HCT116 (cell line): ENCODE measurements at regions not wholly inside any gene's neighbourhood (a gene's known extent, or its start where the extent isn't known, plus 50 kb on each side); places are given as distances from the start of the nearest gene placed in this dataset.
"Not testable (repeated sequence)": the region's sequence is repeated elsewhere in the genome, so short reads cannot be mapped to it uniquely, and the experiment has no call there.

Experiments
- ATAC-seq: fragments of 200-7000 bp; cut with Tn5 transposase; 2 replicates; pipeline ENCODE4 v1.9.1; 2020; ENCODE audit warnings: mild to moderate bottlenecking, moderate library complexity
- BruUV-seq: library from RNA; stranded (reverse); fragments of 400-500 nt; replicated peaks from 2 replicates; lab custom pipeline; 2021; lab: Mats Ljungman, UMichigan
- CTCF ChIA-PET: fragments of 300-600 bp; sonication (Branson Sonifier 250); formaldehyde crosslinking; loops from one replicate; lab custom pipeline; 2021; ENCODE audit warnings: antibody characterized with exemption; lab: Charles Lee
- POLR2A ChIA-PET: fragments of 300-600, 350-600 bp; sonication (Branson Sonifier 250); formaldehyde crosslinking; loops from one replicate; lab custom pipeline; 2021; ENCODE audit warnings: antibody characterized with exemption; lab: Charles Lee
- RAD21 ChIA-PET, 2 experiments: fragments of 300-600 bp; sonication (Branson Sonifier 250); formaldehyde crosslinking; loops; one replicate each; lab custom pipeline; 2023; ENCODE audit warnings: low total read pairs in 2 of 2; ENCODE audit not compliant: uncharacterized antibody in 2 of 2, unreplicated experiment in 2 of 2, low non-redundant PET in 1 of 2; lab: Charles Lee
- DNase-seq: peaks from one replicate; pipeline ENCODE4 v3.0.0-alpha.2; 2010; ENCODE audit warnings: low read depth, low spot score
- H2AFZ ChIP-seq: fragments of 200-600 bp; shearing (Covaris generic), sonication (generic); 2 replicates; pipeline ENCODE4 v1.6.1; 2017; ENCODE audit warnings: low read depth, mixed run types, mixed read lengths, antibody characterized with exemption, low read length; ENCODE audit not compliant: poor library complexity, severe bottlenecking
- H3K27ac ChIP-seq: 2 replicates; pipeline ENCODE4 v1.5.1; 2012; ENCODE audit warnings: low read depth, low read length
- H3K27me3 ChIP-seq: fragments of 200-600 bp; sonication (generic); 2 replicates; pipeline ENCODE4 v1.6.1; 2016; ENCODE audit warnings: mixed run types, low read length, mixed read lengths; ENCODE audit not compliant: insufficient read depth
- H3K36me3 ChIP-seq, 2 experiments: fragments of 200-500 bp in 1 of 2; fragments of 200-600 bp in 1 of 2; sonication (Bioruptor generic) in 1 of 2; sonication (generic) in 1 of 2; 2 replicates each; pipeline versions ENCODE4 v1.5.1 to v1.6.1; 2014 to 2016; ENCODE audit warnings: low read length in 2 of 2, inconsistent platforms in 1 of 2, mixed read lengths in 1 of 2, mixed run types in 1 of 2; ENCODE audit not compliant: insufficient read depth in 2 of 2, control insufficient read depth in 1 of 2
- H3K4me1 ChIP-seq, 2 experiments: fragments of 200-600 bp in 1 of 2; sonication (generic) in 1 of 2; 2 replicates each; pipeline versions ENCODE4 v1.5.1 to v1.6.1; 2012 to 2017; ENCODE audit warnings: low read length in 2 of 2, inconsistent platforms in 1 of 2, mild to moderate bottlenecking in 1 of 2, mixed read lengths in 1 of 2, mixed run types in 1 of 2, moderate library complexity in 1 of 2; ENCODE audit not compliant: insufficient read depth in 2 of 2, control insufficient read depth in 1 of 2
- H3K4me2 ChIP-seq: fragments of 200-600 bp; sonication (generic); 2 replicates; pipeline ENCODE4 v1.6.1; 2017; ENCODE audit warnings: mixed run types, low read length, mixed read lengths
- H3K4me3 ChIP-seq, 2 experiments: fragments of 200-600 bp in 1 of 2; sonication (generic) in 1 of 2; replicated peaks in 1 of 2; 2 replicates each; pipeline ENCODE4 v1.5.1; 2011 to 2016; ENCODE audit warnings: low read length in 2 of 2, control low read depth in 1 of 2, low read depth in 1 of 2, mild to moderate bottlenecking in 1 of 2, mixed read lengths in 1 of 2, mixed run types in 1 of 2
- H3K79me2 ChIP-seq: fragments of 200-600 bp; sonication (generic); 2 replicates; pipeline ENCODE4 v1.6.1; 2017; ENCODE audit warnings: mild to moderate bottlenecking, mixed run types, low read length, moderate library complexity, mixed read lengths; ENCODE audit not compliant: insufficient read depth
- H3K9ac ChIP-seq: fragments of 200-600 bp; sonication (generic); 2 replicates; pipeline ENCODE4 v1.6.1; 2016; ENCODE audit warnings: low read length, mixed read lengths
- H3K9me2 ChIP-seq: fragments of 200-600 bp; sonication (generic), shearing (Covaris generic); 2 replicates; pipeline ENCODE4 v1.6.1; 2017; ENCODE audit warnings: mixed run types, mild to moderate bottlenecking, moderate library complexity; ENCODE audit not compliant: insufficient read depth
- H3K9me3 ChIP-seq, 2 experiments: fragments of 200-500 bp in 1 of 2; fragments of 200-600 bp in 1 of 2; sonication (Bioruptor generic) in 1 of 2; sonication (generic) in 1 of 2; 2 replicates each; pipeline ENCODE4 v1.6.1; 2014 to 2017; ENCODE audit warnings: low read length in 2 of 2, mixed read lengths in 2 of 2, inconsistent platforms in 1 of 2, low read depth in 1 of 2, mild to moderate bottlenecking in 1 of 2, mixed run types in 1 of 2, moderate library complexity in 1 of 2; ENCODE audit not compliant: control insufficient read depth in 1 of 2, insufficient read depth in 1 of 2
- H4K20me1 ChIP-seq: fragments of 200-600 bp; sonication (generic), shearing (Covaris generic); 2 replicates; pipeline ENCODE4 v1.6.1; 2017; ENCODE audit warnings: mixed run types, mild to moderate bottlenecking, moderate library complexity; ENCODE audit not compliant: insufficient read depth
- CBX3 ChIP-seq: IDR thresholded peaks from 2 replicates; pipeline ENCODE4 v1.6.1; 2012; ENCODE audit warnings: low read depth
- CEBPB ChIP-seq: IDR thresholded peaks from 2 replicates; pipeline ENCODE4 v1.6.1; 2012; ENCODE audit warnings: low read depth
- ELF1 ChIP-seq: IDR thresholded peaks from 2 replicates; pipeline ENCODE4 v1.6.1; 2012; ENCODE audit warnings: low read depth, borderline replicate concordance
- FOSL1 ChIP-seq: IDR thresholded peaks from 2 replicates; pipeline ENCODE4 v1.6.1; 2012; ENCODE audit warnings: low read depth
- POLR2A ChIP-seq: IDR thresholded peaks from 2 replicates; pipeline ENCODE4 v1.7.0; 2011; ENCODE audit warnings: borderline replicate concordance; ENCODE audit not compliant: insufficient read depth, insufficient read length; ENCODE audit errors: extremely low read depth
- POLR2AphosphoS5 ChIP-seq: IDR thresholded peaks from 2 replicates; pipeline ENCODE4 v1.6.1; 2011; ENCODE audit warnings: mild to moderate bottlenecking, low read depth, low read length, moderate library complexity
- RAD21 ChIP-seq: IDR thresholded peaks from 2 replicates; pipeline ENCODE4 v1.6.1; 2012; ENCODE audit warnings: low read depth, mild to moderate bottlenecking
- SIN3A ChIP-seq: IDR thresholded peaks from 2 replicates; pipeline ENCODE4 v1.6.1; 2012; ENCODE audit warnings: low read depth
- SRF ChIP-seq: IDR thresholded peaks from 2 replicates; pipeline ENCODE4 v1.6.1; 2012; ENCODE audit warnings: low read depth
- TCF7L2 ChIP-seq: IDR thresholded peaks from 2 replicates; pipeline ENCODE4 v1.7.0; 2011; ENCODE audit warnings: borderline replicate concordance, inconsistent platforms; ENCODE audit not compliant: insufficient read depth, insufficient read length; ENCODE audit errors: extremely low read depth
- YY1 ChIP-seq: IDR thresholded peaks from 2 replicates; pipeline ENCODE4 v1.6.1; 2011; ENCODE audit warnings: low read length, low read depth, moderate library complexity, mild to moderate bottlenecking; ENCODE audit not compliant: insufficient replicate concordance; ENCODE audit errors: extremely low read depth
- ZFX ChIP-seq: fragments of 450-650 bp; IDR thresholded peaks from 2 replicates; pipeline ENCODE4 v1.6.1; 2017
- ZNF274 ChIP-seq: fragments of 200-500 bp; sonication (Bioruptor generic); IDR thresholded peaks from 2 replicates; pipeline ENCODE4 v1.6.1; 2014; ENCODE audit warnings: mild to moderate bottlenecking, low read depth, low read length, inconsistent platforms
- intact Hi-C: fragments of 100-400 bp; cut with micrococcal nuclease; formaldehyde crosslinking; loops from 2 replicates; pipeline ENCODE4 v1.10.0; 2022
- TF ChIP-seq, protein P1 (sequence below), 3 experiments: fragments of 200-600 bp in 1 of 3; sonication (generic) in 1 of 3; IDR thresholded peaks in 2 of 3; conservative IDR thresholded peaks in 1 of 3; 2 replicates each; pipeline ENCODE4 v1.5.1; 2012 to 2017; ENCODE audit warnings: low read depth in 2 of 3, low read length in 2 of 3, antibody characterized with exemption in 1 of 3, borderline replicate concordance in 1 of 3, control low read depth in 1 of 3, mild to moderate bottlenecking in 1 of 3, mixed read lengths in 1 of 3, mixed run types in 1 of 3, moderate library complexity in 1 of 3; ENCODE audit not compliant: insufficient read depth in 1 of 3

DNA sequence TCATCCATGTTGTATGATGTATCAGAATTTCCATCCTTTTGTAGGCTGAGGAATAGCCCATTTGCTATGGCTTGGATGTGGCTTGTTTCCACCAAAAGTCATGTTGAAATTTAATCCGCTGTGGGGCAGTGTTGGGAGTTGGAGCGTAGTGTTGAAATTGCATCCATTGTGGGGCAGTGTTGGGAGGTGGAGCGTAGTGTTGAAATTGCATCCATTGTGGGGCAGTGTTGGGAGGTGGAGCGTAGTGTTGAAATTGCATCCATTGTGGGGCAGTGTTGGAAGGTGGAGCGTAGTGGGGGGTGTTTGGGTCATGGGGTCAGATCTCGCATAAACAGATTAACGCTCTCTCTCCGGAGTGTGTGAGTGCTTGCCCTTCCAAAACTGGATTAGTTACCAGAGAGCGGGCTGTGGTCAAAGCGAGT, 53.9 kb upstream of the OTOS start:
- intact Hi-C loops = not testable (repeated sequence)

DNA sequence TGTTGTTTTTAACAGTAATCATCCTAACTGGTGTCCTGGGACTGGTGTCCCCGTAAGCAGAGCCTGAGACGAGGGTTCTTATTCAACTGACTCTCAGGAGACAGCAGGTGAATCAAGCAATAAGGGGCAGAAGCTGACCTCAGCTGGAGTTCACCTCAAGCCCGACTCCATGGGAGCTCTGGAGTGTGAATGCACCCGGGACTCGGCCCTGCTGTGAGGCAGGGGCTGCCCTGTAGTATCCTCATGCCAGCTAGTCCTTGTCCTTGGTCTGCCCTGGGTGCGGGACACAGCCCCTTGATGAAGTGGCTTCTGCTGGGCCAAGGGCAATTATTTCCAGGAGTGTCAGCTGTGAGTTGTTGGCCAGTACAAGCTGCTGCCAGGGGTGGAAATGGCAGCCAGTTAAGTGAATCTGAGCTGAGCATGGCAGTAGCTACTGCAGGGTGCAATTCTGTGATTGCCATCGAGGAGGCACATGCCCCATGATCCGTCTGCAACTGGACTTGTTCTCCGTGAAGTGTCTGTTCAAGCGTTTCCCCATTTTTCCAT, 54.9 kb upstream of the OTOS start:
- CTCF ChIA-PET = no interaction called here
- TF ChIP-seq POLR2AphosphoS5 (no peak), POLR2A (no peak), SRF (no peak), SIN3A (no peak), ZNF274 (no peak), CEBPB (no peak), TCF7L2 (no peak), CBX3 (no peak), FOSL1 (no peak), ELF1 (no peak), ZFX (no peak), YY1 (no peak)

More for the DNA sequence above, 53.9 kb upstream of the OTOS start:
- BruUV-seq, RAD21 ChIA-PET, H3K4me1 ChIP-seq, H3K4me3 ChIP-seq, H3K9me2 ChIP-seq, POLR2A ChIA-PET, H3K27me3 ChIP-seq, CTCF ChIA-PET, H2AFZ ChIP-seq, H3K79me2 ChIP-seq, H3K27ac ChIP-seq, H3K9ac ChIP-seq, H3K36me3 ChIP-seq, H3K4me2 ChIP-seq, H4K20me1 ChIP-seq, H3K9me3 ChIP-seq: not testable (repeated sequence)
- TF ChIP-seq CEBPB = peak; percentile 53; the same call in 1 of the 2 replicates
- TF ChIP-seq RAD21 = peak; percentile 46
- TF ChIP-seq, protein P1, sequence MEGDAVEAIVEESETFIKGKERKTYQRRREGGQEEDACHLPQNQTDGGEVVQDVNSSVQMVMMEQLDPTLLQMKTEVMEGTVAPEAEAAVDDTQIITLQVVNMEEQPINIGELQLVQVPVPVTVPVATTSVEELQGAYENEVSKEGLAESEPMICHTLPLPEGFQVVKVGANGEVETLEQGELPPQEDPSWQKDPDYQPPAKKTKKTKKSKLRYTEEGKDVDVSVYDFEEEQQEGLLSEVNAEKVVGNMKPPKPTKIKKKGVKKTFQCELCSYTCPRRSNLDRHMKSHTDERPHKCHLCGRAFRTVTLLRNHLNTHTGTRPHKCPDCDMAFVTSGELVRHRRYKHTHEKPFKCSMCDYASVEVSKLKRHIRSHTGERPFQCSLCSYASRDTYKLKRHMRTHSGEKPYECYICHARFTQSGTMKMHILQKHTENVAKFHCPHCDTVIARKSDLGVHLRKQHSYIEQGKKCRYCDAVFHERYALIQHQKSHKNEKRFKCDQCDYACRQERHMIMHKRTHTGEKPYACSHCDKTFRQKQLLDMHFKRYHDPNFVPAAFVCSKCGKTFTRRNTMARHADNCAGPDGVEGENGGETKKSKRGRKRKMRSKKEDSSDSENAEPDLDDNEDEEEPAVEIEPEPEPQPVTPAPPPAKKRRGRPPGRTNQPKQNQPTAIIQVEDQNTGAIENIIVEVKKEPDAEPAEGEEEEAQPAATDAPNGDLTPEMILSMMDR (IDR thresholded peaks at IDR 0.05 in 2 of 3, conservative IDR thresholded peaks at IDR 0.05 in 1 of 3; ENCODE audit: borderline replicate concordance in 1 of 3, insufficient read depth in 1 of 3, low read depth in 2 of 3, low read length in 2 of 3) = peak; percentile 20 to 94 (median 52); a peak in 5 of 6 replicates
- TF ChIP-seq YY1 = peak; percentile 13
- ATAC-seq (peak; percentile 92), DNase-seq (peak; percentile 34)

More for the DNA sequence above, 54.9 kb upstream of the OTOS start:
- H3K27me3 ChIP-seq = no peaks in the 10 kb centered on the region
- H3K79me2 ChIP-seq = no peaks in the 10 kb centered on the region
- ATAC-seq (no peak), DNase-seq (no peak)
- H3K4me1 ChIP-seq = no peaks in the 10 kb centered on the region
- intact Hi-C loops = no loop called here
- no peaks in the 10 kb centered on the region for H4K20me1 ChIP-seq
- POLR2A ChIA-PET = no interaction called here
- H3K27ac ChIP-seq = no peak overlapping the region
- no peaks in the 10 kb centered on the region for H3K9me3 ChIP-seq
- H3K9ac ChIP-seq = no peak overlapping the region
- no peak overlapping the region for H2AFZ ChIP-seq
- no peak overlapping the region for H3K4me3 ChIP-seq
- BruUV-seq = no TSS peak
- RAD21 ChIA-PET = no interaction called here
- H3K4me2 ChIP-seq = no peak overlapping the region
- no peaks in the 10 kb centered on the region for H3K36me3 ChIP-seq
- no peaks in the 10 kb centered on the region for H3K9me2 ChIP-seq
